Esophagus muscularis mucosa (tissue), 4 donors: ENCODE measurements at regions not wholly inside any gene's neighbourhood (a gene's known extent, or its start where the extent isn't known, plus 50 kb on each side); places are given as distances from the start of the nearest gene placed in this dataset.

Source experiments
- CTCF ChIP-seq, 3 experiments: fragments of 200-600 bp in 2 of 3; fragments of 450-650 bp in 1 of 3; sonication (generic) in 2 of 3; IDR thresholded peaks; one replicate each; pipeline ENCODE4 v1.5.1; 2017 to 2019; ENCODE audit warnings: antibody characterized with exemption in 3 of 3, mild to moderate bottlenecking in 2 of 3, moderate library complexity in 1 of 3
- EP300 ChIP-seq: sonication (generic); formaldehyde crosslinking; IDR thresholded peaks from one replicate; pipeline ENCODE4 v1.6.1; 2017; ENCODE audit warnings: antibody characterized with exemption
- POLR2A ChIP-seq: fragments of 450-650 bp; IDR thresholded peaks from one replicate; pipeline ENCODE4 v1.6.1; 2017; ENCODE audit warnings: antibody characterized with exemption, moderate library complexity, mild to moderate bottlenecking, low read depth
- POLR2AphosphoS5 ChIP-seq, 2 donors: sonication (generic); formaldehyde crosslinking; IDR thresholded peaks; one replicate each; pipeline ENCODE4 v1.6.1; 2017; ENCODE audit warnings: antibody characterized with exemption in 2 of 2

DNA sequence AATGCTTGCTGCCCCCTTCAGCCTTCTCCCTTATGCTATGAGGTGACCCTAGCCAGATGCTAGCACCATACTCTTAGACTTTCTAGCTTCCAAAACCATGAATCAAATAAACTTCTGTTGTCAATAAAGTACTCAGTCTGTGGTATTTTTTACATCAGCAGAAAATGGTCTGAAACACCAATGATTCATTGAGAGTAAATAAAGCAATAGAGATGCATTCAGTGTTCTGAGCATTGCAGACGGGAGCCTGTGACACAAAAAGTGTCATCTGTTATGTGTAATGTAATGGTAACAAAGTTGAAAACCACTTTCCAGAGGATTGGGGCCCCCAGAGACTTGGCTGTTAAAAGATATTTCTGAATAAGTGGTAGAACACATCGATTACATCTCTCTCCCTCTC lies 758.0 kb upstream of the NRXN1 start:
- TF ChIP-seq CTCF (IDR thresholded peaks at IDR 0.05) = no peak
- no peak for TF ChIP-seq EP300
- TF ChIP-seq POLR2A = no peak
- TF ChIP-seq POLR2AphosphoS5 (IDR thresholded peaks at IDR 0.05) = no peak
